Upper lobe of left lung (tissue), 6 donors: ENCODE measurements at regions not wholly inside any gene's neighbourhood (a gene's known extent, or its start where the extent isn't known, plus 50 kb on each side); places are given as distances from the start of the nearest gene placed in this dataset.

Experiments
- ATAC-seq, 2 donors: fragments of 200-7000 bp; cut with Tn5 transposase; one replicate each; pipeline ENCODE4 v1.9.1; 2022; ENCODE audit warnings: mild to moderate bottlenecking in 2 of 2, moderate library complexity in 2 of 2; ENCODE audit not compliant: low FRiP score in 2 of 2
- DNase-seq, 2 donors: peaks; one replicate each; pipeline ENCODE4 v3.0.0-alpha.2; 2019 to 2020
- H3K27ac ChIP-seq, 4 donors: fragments of 200-600 bp; sonication (generic); one replicate each; pipeline ENCODE4 v1.5.1; 2016 to 2019
- H3K27me3 ChIP-seq, 4 donors: fragments of 200-600 bp; sonication (generic); one replicate each; pipeline ENCODE4 v1.5.1; 2017 to 2019
- H3K36me3 ChIP-seq, 4 donors: fragments of 200-600 bp; sonication (generic); one replicate each; pipeline ENCODE4 v1.5.1; 2016 to 2019
- H3K4me1 ChIP-seq, 4 donors: fragments of 200-600 bp; sonication (generic); one replicate each; pipeline ENCODE4 v1.5.1; 2018 to 2019
- H3K4me3 ChIP-seq, 4 donors: fragments of 200-600 bp; sonication (generic); one replicate each; pipeline ENCODE4 v1.5.1; 2017 to 2019; ENCODE audit warnings: mild to moderate bottlenecking in 2 of 4, moderate library complexity in 1 of 4
- H3K9me3 ChIP-seq, 4 donors: fragments of 200-600 bp; sonication (generic); one replicate each; pipeline ENCODE4 v1.5.1; 2018 to 2019
- CTCF ChIP-seq, 6 experiments: fragments of 450-650 bp in 4 of 6; fragments of 200-600 bp in 2 of 6; sonication (generic) in 2 of 6; IDR thresholded peaks; one replicate each; pipeline ENCODE4 v1.5.1; 2016 to 2019; ENCODE audit warnings: antibody characterized with exemption in 6 of 6
- EP300 ChIP-seq, 4 donors: sonication (generic); formaldehyde crosslinking; IDR thresholded peaks; one replicate each; pipeline ENCODE4 v1.5.1; 2017; ENCODE audit warnings: antibody characterized with exemption in 4 of 4, control low read depth in 2 of 4
- POLR2A ChIP-seq, 4 donors: fragments of 450-650 bp; IDR thresholded peaks; one replicate each; pipeline ENCODE4 v1.5.1; 2016 to 2017; ENCODE audit warnings: antibody characterized with exemption in 4 of 4, mild to moderate bottlenecking in 2 of 4
- POLR2AphosphoS5 ChIP-seq, 2 donors: sonication (generic); formaldehyde crosslinking; IDR thresholded peaks; one replicate each; pipeline ENCODE4 v1.5.1; 2017; ENCODE audit warnings: antibody characterized with exemption in 2 of 2
- WGBS, 2 donors: methylation state at CpG; one replicate each; pipeline ENCODE4 v1.1.5; 2017 to 2018; 5-methylcytosine and 5-hydroxymethylcytosine counted together
- donor health status: DM: no; HTN: no; CAD: no; lungs with moderate emphysema.
- donor health status: DM: no; HTN: yes; CAD: no; lungs with severe emphysema.

- ATAC-seq (no peak), DNase-seq (no peak)
- Histone ChIP-seq H3K27ac (no peak overlapping the region), H3K4me3 (no peak overlapping the region), H3K36me3 (no peaks in the 10 kb centered on the region), H3K4me1 (no peaks in the 10 kb centered on the region), H3K9me3 (no peaks in the 10 kb centered on the region), H3K27me3 (no peaks in the 10 kb centered on the region)
- TF ChIP-seq POLR2AphosphoS5 (IDR thresholded peaks at IDR 0.05) (no peak), CTCF (IDR thresholded peaks at IDR 0.05) (no peak), EP300 (IDR thresholded peaks at IDR 0.05) (no peak), POLR2A (IDR thresholded peaks at IDR 0.05) (no peak)
- WGBS, 2 donors, result 89 to 90% methylated on average over 2 of the region's 2 CpGs
Observed at GRCh38 chr18:30870466-30870865, 172.1 kb downstream of the DSC3 start.

- no peaks in the 10 kb centered on the region for H3K27me3 ChIP-seq
- H3K4me1 ChIP-seq, result no peaks in the 10 kb centered on the region
- no peaks in the 10 kb centered on the region for H3K9me3 ChIP-seq
- TF ChIP-seq EP300 (IDR thresholded peaks at IDR 0.05), result no peak
- TF ChIP-seq CTCF (IDR thresholded peaks at IDR 0.05), result no peak
- H3K36me3 ChIP-seq, result no peaks in the 10 kb centered on the region
- DNase-seq (no peak), ATAC-seq (no peak)
- no peak overlapping the region for H3K27ac ChIP-seq
- H3K4me3 ChIP-seq, result no peak overlapping the region
- 65 to 67% methylated on average over 6 of the region's 6 CpGs for WGBS, 2 donors
Observed at GRCh38 chr18:30862900-30863299, 179.6 kb downstream of the DSC3 start.

- no peaks in the 10 kb centered on the region for H3K9me3 ChIP-seq
- DNase-seq, result no peak
- H3K27me3 ChIP-seq, result no peaks in the 10 kb centered on the region
- H3K27ac ChIP-seq, result no peak overlapping the region
- H3K4me1 ChIP-seq, result no peaks in the 10 kb centered on the region
- ATAC-seq, result no peak
- H3K4me3 ChIP-seq, result no peak overlapping the region
- no peaks in the 10 kb centered on the region for H3K36me3 ChIP-seq
- TF ChIP-seq EP300 (IDR thresholded peaks at IDR 0.05) (no peak), POLR2AphosphoS5 (IDR thresholded peaks at IDR 0.05) (no peak), POLR2A (IDR thresholded peaks at IDR 0.05) (no peak), CTCF (IDR thresholded peaks at IDR 0.05) (no peak)
- WGBS, 2 donors, result 76 to 85% methylated on average over 3 of the region's 3 CpGs
Observed at GRCh38 chr18:30860741-30861140, 181.8 kb downstream of the DSC3 start.

- no peaks in the 10 kb centered on the region for H3K9me3 ChIP-seq
- no peaks in the 10 kb centered on the region for H3K27me3 ChIP-seq
- DNase-seq (no peak), ATAC-seq (no peak)
- H3K4me3 ChIP-seq, result no peak overlapping the region
- no peak for TF ChIP-seq CTCF (IDR thresholded peaks at IDR 0.05)
- TF ChIP-seq POLR2A (IDR thresholded peaks at IDR 0.05), result no peak
- TF ChIP-seq EP300 (IDR thresholded peaks at IDR 0.05), result no peak
- no peak for TF ChIP-seq POLR2AphosphoS5 (IDR thresholded peaks at IDR 0.05)
- H3K36me3 ChIP-seq, result no peaks in the 10 kb centered on the region
- H3K27ac ChIP-seq, result no peak overlapping the region
- no peaks in the 10 kb centered on the region for H3K4me1 ChIP-seq
- WGBS, 2 donors, result 89% methylated on average over 3 of the region's 3 CpGs
Observed at GRCh38 chr18:30859036-30859435, 183.5 kb downstream of the DSC3 start.

GRCh38 chr18:30858560-30858959 is 184.0 kb downstream of the DSC3 start:
- DNase-seq, result no peak
- TF ChIP-seq CTCF (IDR thresholded peaks at IDR 0.05), result no peak
- TF ChIP-seq POLR2AphosphoS5 (IDR thresholded peaks at IDR 0.05), result no peak
- TF ChIP-seq POLR2A (IDR thresholded peaks at IDR 0.05), result no peak
- TF ChIP-seq EP300 (IDR thresholded peaks at IDR 0.05), result no peak
- H3K27me3 ChIP-seq, result no peaks in the 10 kb centered on the region
- WGBS, 2 donors, result 94 to 96% methylated on average over 2 of the region's 2 CpGs
- no peak overlapping the region for H3K27ac ChIP-seq
- H3K4me1 ChIP-seq, result no peaks in the 10 kb centered on the region
- H3K36me3 ChIP-seq, result no peaks in the 10 kb centered on the region
- no peak overlapping the region for H3K4me3 ChIP-seq
- no peaks in the 10 kb centered on the region for H3K9me3 ChIP-seq
- ATAC-seq, result no peak
